NB4 (cell line): ENCODE measurements at regions not wholly inside any gene's neighbourhood (a gene's known extent, or its start where the extent isn't known, plus 50 kb on each side); places are given as distances from the start of the nearest gene placed in this dataset.

Experiments used
- CTCF ChIP-seq: IDR thresholded peaks from one replicate; pipeline ENCODE4 v1.5.1; 2012; ENCODE audit warnings: low read depth, low read length
- MAX ChIP-seq: IDR thresholded peaks from 2 replicates; pipeline ENCODE4 v1.6.1; 2011; ENCODE audit warnings: low read depth, low read length
- POLR2A ChIP-seq: IDR thresholded peaks from 2 replicates; pipeline ENCODE4 v1.6.1; 2011; ENCODE audit warnings: mild to moderate bottlenecking; ENCODE audit not compliant: insufficient read length; ENCODE audit errors: extremely low read depth

- TF ChIP-seq CTCF (no peak), POLR2A (no peak), MAX (no peak)
These were observed 237.5 kb upstream of the TMTC1 start for GRCh38 chr12:30021051-30021833.
